LNCAP (cell line): ENCODE measurements at regions not wholly inside any gene's neighbourhood (a gene's known extent, or its start where the extent isn't known, plus 50 kb on each side); places are given as distances from the start of the nearest gene placed in this dataset.

Experiments
- CTCF ChIP-seq: fragments of 450-650 bp; IDR thresholded peaks from 2 replicates; pipeline ENCODE4 v1.5.1; 2017; ENCODE audit warnings: mild to moderate bottlenecking

GRCh38 chr13:50742353-50742752, 101.1 kb downstream of the DLEU7 start:
- TF ChIP-seq CTCF: no peak

DNA sequence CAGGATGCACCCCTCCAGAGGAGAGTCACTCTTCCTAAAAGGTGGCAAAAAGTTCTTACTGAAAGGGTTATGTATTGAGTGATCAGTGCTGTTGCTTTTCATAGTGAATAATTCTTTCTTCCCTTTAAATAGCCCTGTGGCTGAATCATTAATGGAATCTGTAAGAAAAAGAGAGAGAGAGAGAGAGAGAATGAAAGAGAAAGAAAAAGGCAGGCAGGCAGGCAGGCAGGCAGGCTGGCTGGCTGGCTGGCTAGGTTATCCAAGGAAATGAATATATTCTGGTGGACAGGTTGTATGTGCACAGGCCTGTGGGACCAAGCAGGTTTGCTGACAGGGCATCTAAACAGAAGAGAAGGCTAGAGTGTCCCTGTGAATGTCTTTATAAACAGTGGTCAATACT, 100.5 kb downstream of the DLEU7 start:
- TF ChIP-seq CTCF: no peak

- TF ChIP-seq CTCF: no peak
Observed at GRCh38 chr13:50744116-50744660, 99.3 kb downstream of the DLEU7 start.

GRCh38 chr13:50745542-50746115, 97.9 kb downstream of the DLEU7 start:
- no peak for TF ChIP-seq CTCF

GRCh38 chr13:50747737-50748350, 95.6 kb downstream of the DLEU7 start:
- no peak for TF ChIP-seq CTCF

DNA sequence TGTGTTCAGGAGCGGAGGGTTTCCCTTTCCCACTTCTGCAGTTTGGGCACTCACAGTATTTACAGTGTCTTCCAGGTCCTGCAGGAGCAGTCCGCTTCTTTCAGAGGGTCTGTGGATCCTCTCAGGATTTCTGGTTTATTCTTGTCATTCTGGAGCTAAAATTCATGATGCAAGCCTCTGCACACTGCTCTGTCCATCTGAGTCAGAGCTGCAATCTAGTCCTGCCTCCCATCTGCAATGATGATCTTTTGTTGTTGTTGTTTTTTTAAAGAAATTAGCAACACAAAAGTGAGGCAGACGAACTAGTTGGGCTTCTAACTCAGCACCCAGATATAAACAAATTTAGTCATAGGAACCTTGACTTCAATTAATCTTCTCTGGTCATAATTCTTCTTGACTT, 86.5 kb downstream of the DLEU7 start:
- TF ChIP-seq CTCF: no peak

DNA sequence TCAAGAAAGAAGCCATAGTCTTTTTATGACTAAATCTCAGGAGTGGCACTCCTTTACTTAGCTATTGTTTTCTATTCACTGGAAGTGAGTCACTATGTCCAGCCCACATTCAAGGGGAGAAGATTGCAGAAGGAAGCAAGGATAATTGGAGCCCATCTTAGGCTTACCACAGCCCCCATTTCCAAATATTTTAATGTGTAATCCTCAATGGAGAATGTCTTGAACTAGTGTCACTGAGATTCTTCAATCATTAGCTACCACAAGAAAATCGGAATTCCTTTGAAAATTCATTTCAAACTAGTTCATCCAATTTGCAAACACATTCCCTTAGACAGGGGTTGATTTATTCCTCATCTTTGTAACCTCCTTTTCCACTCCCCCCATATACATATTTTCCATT, 84.7 kb downstream of the DLEU7 start:
- TF ChIP-seq CTCF: no peak
